Suprapubic skin (tissue), 4 donors: ENCODE measurements at regions not wholly inside any gene's neighbourhood (a gene's known extent, or its start where the extent isn't known, plus 50 kb on each side); places are given as distances from the start of the nearest gene placed in this dataset.

Source experiments
- DNase-seq, 2 donors: peaks; one replicate each; pipeline ENCODE4 v3.0.0-alpha.2; 2019; ENCODE audit warnings: low spot score in 2 of 2
- H3K27ac ChIP-seq: fragments of 200-600 bp; sonication (generic); one replicate; pipeline ENCODE4 v1.5.1; 2019
- H3K27me3 ChIP-seq: fragments of 200-600 bp; sonication (generic); one replicate; pipeline ENCODE4 v1.5.1; 2019
- H3K36me3 ChIP-seq: fragments of 200-600 bp; sonication (generic); one replicate; pipeline ENCODE4 v1.5.1; 2019
- H3K4me1 ChIP-seq: fragments of 200-600 bp; sonication (generic); one replicate; pipeline ENCODE4 v1.5.1; 2019
- H3K4me3 ChIP-seq: fragments of 200-600 bp; sonication (generic); one replicate; pipeline ENCODE4 v1.5.1; 2019; ENCODE audit warnings: mild to moderate bottlenecking
- H3K9me3 ChIP-seq: fragments of 200-600 bp; sonication (generic); one replicate; pipeline ENCODE4 v1.5.1; 2019
- CTCF ChIP-seq, 2 donors: fragments of 200-600 bp in 1 of 2; fragments of 450-650 bp in 1 of 2; sonication (generic) in 1 of 2; IDR thresholded peaks; one replicate each; pipeline ENCODE4 v1.5.1; 2016 to 2019; ENCODE audit warnings: antibody characterized with exemption in 2 of 2, mild to moderate bottlenecking in 1 of 2, moderate library complexity in 1 of 2
- EP300 ChIP-seq: sonication (generic); formaldehyde crosslinking; IDR thresholded peaks from one replicate; pipeline ENCODE4 v1.6.1; 2017; ENCODE audit warnings: antibody characterized with exemption
- POLR2A ChIP-seq, 2 donors: fragments of 450-650 bp; IDR thresholded peaks; one replicate each; pipeline ENCODE4 v1.6.1; 2017; ENCODE audit warnings: antibody characterized with exemption in 2 of 2, mild to moderate bottlenecking in 2 of 2, moderate library complexity in 2 of 2
- POLR2AphosphoS5 ChIP-seq, 3 donors: sonication (generic); formaldehyde crosslinking; IDR thresholded peaks; one replicate each; pipeline ENCODE4 v1.6.1; 2017; ENCODE audit warnings: antibody characterized with exemption in 3 of 3
- WGBS: methylation state at CpG from one replicate; pipeline ENCODE4 v1.1.5; 2018; 5-methylcytosine and 5-hydroxymethylcytosine counted together

- Histone ChIP-seq H3K36me3 (no peaks in the 10 kb centered on the region), H3K27me3 (no peaks in the 10 kb centered on the region), H3K4me1 (no peaks in the 10 kb centered on the region), H3K27ac (no peak overlapping the region), H3K9me3 (no peaks in the 10 kb centered on the region), H3K4me3 (no peak overlapping the region)
- DNase-seq, result no peak
- WGBS, result 61% methylated on average over 6 of the region's 6 CpGs
- TF ChIP-seq POLR2AphosphoS5 (IDR thresholded peaks at IDR 0.05) (no peak), CTCF (IDR thresholded peaks at IDR 0.05) (no peak), EP300 (no peak), POLR2A (IDR thresholded peaks at IDR 0.05) (no peak)
Observed at GRCh38 chrX:109873983-109874382, 128.9 kb upstream of the TMEM164 start.

GRCh38 chrX:109874548-109874947, 128.4 kb upstream of the TMEM164 start:
- Histone ChIP-seq H3K4me3 (no peak overlapping the region), H3K36me3 (no peaks in the 10 kb centered on the region), H3K27me3 (no peaks in the 10 kb centered on the region), H3K4me1 (no peaks in the 10 kb centered on the region), H3K27ac (no peak overlapping the region), H3K9me3 (no peaks in the 10 kb centered on the region)
- WGBS, result 44% methylated on average over 2 of the region's 2 CpGs
- no peak for DNase-seq
- TF ChIP-seq CTCF (IDR thresholded peaks at IDR 0.05) (no peak), POLR2A (IDR thresholded peaks at IDR 0.05) (no peak), POLR2AphosphoS5 (IDR thresholded peaks at IDR 0.05) (no peak), EP300 (no peak)

- H3K36me3 ChIP-seq, result no peaks in the 10 kb centered on the region
Observed at GRCh38 chrX:109875831-109876230, 127.1 kb upstream of the TMEM164 start.

GRCh38 chrX:109878236-109878635, 124.7 kb upstream of the TMEM164 start:
- no peak for DNase-seq
- no peak overlapping the region for H3K4me3 ChIP-seq
- H3K27me3 ChIP-seq, result no peaks in the 10 kb centered on the region
- TF ChIP-seq EP300 (no peak), CTCF (IDR thresholded peaks at IDR 0.05) (no peak), POLR2AphosphoS5 (IDR thresholded peaks at IDR 0.05) (no peak), POLR2A (IDR thresholded peaks at IDR 0.05) (no peak)
- H3K27ac ChIP-seq, result no peak overlapping the region
- 60% methylated on average over 2 of the region's 2 CpGs for WGBS
- H3K36me3 ChIP-seq, result no peaks in the 10 kb centered on the region
- H3K9me3 ChIP-seq, result no peaks in the 10 kb centered on the region
- no peaks in the 10 kb centered on the region for H3K4me1 ChIP-seq

More at GRCh38 chrX:109875831-109876230, 127.1 kb upstream of the TMEM164 start:
- Histone ChIP-seq H3K27ac (no peak overlapping the region), H3K9me3 (no peaks in the 10 kb centered on the region), H3K27me3 (no peaks in the 10 kb centered on the region), H3K4me1 (no peaks in the 10 kb centered on the region), H3K4me3 (no peak overlapping the region)
- 96% methylated on average over 5 of the region's 30 CpGs for WGBS
- DNase-seq, result no peak
- TF ChIP-seq CTCF (IDR thresholded peaks at IDR 0.05), result no peak
- no peak for TF ChIP-seq POLR2A (IDR thresholded peaks at IDR 0.05)
- no peak for TF ChIP-seq EP300
- no peak for TF ChIP-seq POLR2AphosphoS5 (IDR thresholded peaks at IDR 0.05)

GRCh38 chrX:109879991-109880390, 122.9 kb upstream of the TMEM164 start:
- DNase-seq, result no peak
- Histone ChIP-seq H3K4me1 (no peaks in the 10 kb centered on the region), H3K27me3 (no peaks in the 10 kb centered on the region), H3K27ac (no peak overlapping the region), H3K9me3 (no peaks in the 10 kb centered on the region), H3K4me3 (no peak overlapping the region), H3K36me3 (no peaks in the 10 kb centered on the region)
- TF ChIP-seq POLR2A (IDR thresholded peaks at IDR 0.05), result no peak
- WGBS, result 68% methylated on average over 2 of the region's 2 CpGs

- H3K36me3 ChIP-seq, result no peaks in the 10 kb centered on the region
- H3K4me1 ChIP-seq, result no peaks in the 10 kb centered on the region
- H3K9me3 ChIP-seq, result no peaks in the 10 kb centered on the region
- WGBS, result 61% methylated on average over 2 of the region's 2 CpGs
- H3K27me3 ChIP-seq, result no peaks in the 10 kb centered on the region
- H3K4me3 ChIP-seq, result no peak overlapping the region
- no peak for DNase-seq
- no peak overlapping the region for H3K27ac ChIP-seq
- no peak for TF ChIP-seq CTCF (IDR thresholded peaks at IDR 0.05)
- TF ChIP-seq POLR2AphosphoS5 (IDR thresholded peaks at IDR 0.05), result no peak
- no peak for TF ChIP-seq EP300
- no peak for TF ChIP-seq POLR2A (IDR thresholded peaks at IDR 0.05)
Observed at GRCh38 chrX:109880629-109881028, 122.3 kb upstream of the TMEM164 start.
